Psoas muscle (tissue), 7 donors: ENCODE measurements at regions not wholly inside any gene's neighbourhood (a gene's known extent, or its start where the extent isn't known, plus 50 kb on each side); places are given as distances from the start of the nearest gene placed in this dataset.

Experiments
- ATAC-seq, 4 donors: fragments of 200-7000 bp; cut with Tn5 transposase; one replicate each; pipeline ENCODE4 v1.9.1; 2020; ENCODE audit warnings: moderate library complexity in 3 of 4, mild to moderate bottlenecking in 2 of 4
- DNase-seq, 2 donors: peaks; one replicate each; pipeline ENCODE4 v3.0.0-alpha.2; 2020
- H3K27ac ChIP-seq: fragments of 200-600 bp; one replicate; pipeline ENCODE4 v1.8.0; 2022
- H3K27me3 ChIP-seq, 3 donors: fragments of 200-600 bp in 1 of 3; one replicate each; pipeline versions ENCODE4 v1.6.1 to v1.8.0; 2013 to 2022; ENCODE audit warnings: low read length in 2 of 3, mild to moderate bottlenecking in 2 of 3, moderate library complexity in 1 of 3; ENCODE audit not compliant: insufficient read depth in 3 of 3
- H3K36me3 ChIP-seq, 2 donors: fragments of 200-600 bp in 1 of 2; one replicate each; pipeline versions ENCODE4 v1.6.1 to v1.8.0; 2013 to 2022; ENCODE audit warnings: low read depth in 1 of 2, mild to moderate bottlenecking in 1 of 2, moderate library complexity in 1 of 2; ENCODE audit not compliant: insufficient read depth in 1 of 2
- H3K4me1 ChIP-seq: fragments of 200-600 bp; one replicate; pipeline ENCODE4 v1.8.0; 2022
- H3K4me3 ChIP-seq: fragments of 200-600 bp; one replicate; pipeline ENCODE4 v1.8.0; 2022; ENCODE audit warnings: mild to moderate bottlenecking
- H3K9me3 ChIP-seq: fragments of 200-600 bp; one replicate; pipeline ENCODE4 v1.8.0; 2022
- CTCF ChIP-seq: fragments of 200-600 bp; IDR thresholded peaks from one replicate; pipeline ENCODE4 v1.8.0; 2022; ENCODE audit warnings: antibody characterized with exemption
- WGBS, 3 donors: extraction: QIAGEN DNeasy Blood & Tissue Kit; methylation state at CpG; one replicate each; pipeline versions ENCODE4 v1.1.6 to v1.1.7; 2013; 5-methylcytosine and 5-hydroxymethylcytosine counted together
- intact Hi-C, 2 donors: fragments of 100-400 bp; cut with DNase I; formaldehyde crosslinking; loops; one replicate each; pipeline versions ENCODE4 v1.11.0 to v1.14.2; 2022
- donor health status: healthy with polysubstance abuse.
- donor health status: DM: no; HTN: no; CAD: no; lungs with moderate emphysema.
- donor health status: Bipolar disorder and iron deficiency.
- donor health status: healthy.
- donor health status: DM: yes; HTN: yes; CAD: no.
- donor health status: DM: no; HTN: no; CAD: no.
- donor health status: DM: yes; HTN: yes; CAD: no.

- no peaks in the 10 kb centered on the region for H3K4me1 ChIP-seq
- no peaks in the 10 kb centered on the region for H3K9me3 ChIP-seq
- no peak for DNase-seq
- TF ChIP-seq CTCF = no peak
- no peak overlapping the region for H3K27ac ChIP-seq
- H3K27me3 ChIP-seq = no peaks in the 10 kb centered on the region
- intact Hi-C loops = no loop called here
- WGBS, 3 donors = 62 to 71% (median 68%) methylated on average over 3 of the region's 3 CpGs
- no peak overlapping the region for H3K4me3 ChIP-seq
- ATAC-seq = no peak
- H3K36me3 ChIP-seq = no peaks in the 10 kb centered on the region
Observed at GRCh38 chr12:98402091-98402490, 113.3 kb upstream of the TMPO start.

- DNase-seq (no peak), ATAC-seq (no peak)
- intact Hi-C loops = no loop called here
- Histone ChIP-seq H3K4me1 (no peaks in the 10 kb centered on the region), H3K36me3 (no peaks in the 10 kb centered on the region), H3K27ac (no peak overlapping the region), H3K4me3 (no peak overlapping the region), H3K9me3 (no peaks in the 10 kb centered on the region), H3K27me3 (no peaks in the 10 kb centered on the region)
- 92 to 96% (median 95%) methylated on average over 3 of the region's 3 CpGs for WGBS, 3 donors
- TF ChIP-seq CTCF = no peak
Observed at GRCh38 chr12:98402671-98403070, 112.7 kb upstream of the TMPO start.

- H3K36me3 ChIP-seq = no peaks in the 10 kb centered on the region
- H3K9me3 ChIP-seq = no peaks in the 10 kb centered on the region
- H3K27ac ChIP-seq = no peak overlapping the region
- H3K4me3 ChIP-seq = no peak overlapping the region
- DNase-seq (no peak), ATAC-seq (no peak)
- TF ChIP-seq CTCF = no peak
- intact Hi-C loops = no loop called here
- no peaks in the 10 kb centered on the region for H3K4me1 ChIP-seq
- H3K27me3 ChIP-seq = no peaks in the 10 kb centered on the region
- WGBS, 3 donors = 91 to 97% (median 96%) methylated on average over 1 of the region's 1 CpG
Observed at GRCh38 chr12:98403385-98403784, 112.0 kb upstream of the TMPO start.

- no peak for ATAC-seq
- H3K4me1 ChIP-seq = no peaks in the 10 kb centered on the region
- no peaks in the 10 kb centered on the region for H3K9me3 ChIP-seq
- 56 to 72% (median 66%) methylated on average over 5 of the region's 5 CpGs for WGBS, 3 donors
- TF ChIP-seq CTCF = no peak
- no peaks in the 10 kb centered on the region for H3K27me3 ChIP-seq
- intact Hi-C loops = no loop called here
- H3K36me3 ChIP-seq = no peaks in the 10 kb centered on the region
- no peak overlapping the region for H3K4me3 ChIP-seq
- H3K27ac ChIP-seq = no peak overlapping the region
- DNase-seq = no peak
Observed at GRCh38 chr12:98403936-98404335, 111.5 kb upstream of the TMPO start.

- ATAC-seq (no peak), DNase-seq (no peak)
- Histone ChIP-seq H3K9me3 (no peaks in the 10 kb centered on the region), H3K4me3 (no peak overlapping the region), H3K27ac (no peak overlapping the region), H3K4me1 (no peaks in the 10 kb centered on the region), H3K36me3 (no peaks in the 10 kb centered on the region), H3K27me3 (no peaks in the 10 kb centered on the region)
- WGBS, 3 donors = 78 to 89% (median 89%) methylated on average over 7 of the region's 7 CpGs
- no peak for TF ChIP-seq CTCF
- intact Hi-C loops = no loop called here
Observed at GRCh38 chr12:98405805-98406366, 109.5 kb upstream of the TMPO start.
